Tibial artery (tissue), 4 donors: ENCODE measurements at regions not wholly inside any gene's neighbourhood (a gene's known extent, or its start where the extent isn't known, plus 50 kb on each side); places are given as distances from the start of the nearest gene placed in this dataset.

Experiments
- DNase-seq, 2 donors: peaks; one replicate each; pipeline ENCODE4 v3.0.0-alpha.2; 2019
- H3K27ac ChIP-seq, 2 donors: fragments of 200-600 bp; sonication (generic) in 1 of 2; 1 replicate in 1 of 2; 2 replicates in 1 of 2; pipeline ENCODE4 v1.5.1; 2018 to 2019; ENCODE audit warnings: mild to moderate bottlenecking in 1 of 2
- H3K27me3 ChIP-seq, 2 donors: fragments of 200-600 bp; sonication (generic) in 1 of 2; one replicate each; pipeline versions ENCODE4 v1.5.1 to v1.6.0; 2016 to 2019
- H3K36me3 ChIP-seq, 3 donors: fragments of 200-600 bp; sonication (generic) in 2 of 3; one replicate each; pipeline ENCODE4 v1.5.1; 2016 to 2019; ENCODE audit warnings: mild to moderate bottlenecking in 2 of 3
- H3K4me1 ChIP-seq, 4 donors: fragments of 200-600 bp; sonication (generic) in 2 of 4; 1 replicate in 3 of 4; 2 replicates in 1 of 4; pipeline ENCODE4 v1.5.1; 2016 to 2019
- H3K4me3 ChIP-seq, 2 donors: fragments of 200-600 bp; sonication (generic) in 1 of 2; 1 replicate in 1 of 2; 2 replicates in 1 of 2; pipeline ENCODE4 v1.5.1; 2018 to 2019; ENCODE audit warnings: mild to moderate bottlenecking in 2 of 2
- H3K9me3 ChIP-seq, 3 donors: fragments of 200-600 bp; sonication (generic) in 1 of 3; one replicate each; pipeline ENCODE4 v1.5.1; 2016 to 2019
- CTCF ChIP-seq, 2 experiments: fragments of 200-600 bp in 1 of 2; fragments of 450-650 bp in 1 of 2; IDR thresholded peaks; one replicate each; pipeline ENCODE4 v1.5.1; 2017 to 2019; ENCODE audit warnings: antibody characterized with exemption in 2 of 2, mild to moderate bottlenecking in 1 of 2, moderate library complexity in 1 of 2
- intact Hi-C: fragments of 100-400 bp; cut with DNase I; formaldehyde crosslinking; loops from one replicate; pipeline ENCODE4 v1.15.0; 2023; ENCODE audit warnings: low total_unique reads

- no peaks in the 10 kb centered on the region for H3K4me1 ChIP-seq
- H3K36me3 ChIP-seq = no peaks in the 10 kb centered on the region
- H3K27me3 ChIP-seq = no peaks in the 10 kb centered on the region
- no peak for TF ChIP-seq CTCF (IDR thresholded peaks at IDR 0.05)
- no peaks in the 10 kb centered on the region for H3K9me3 ChIP-seq
- H3K27ac ChIP-seq = no peak overlapping the region
- intact Hi-C loops = no loop called here
- no peak overlapping the region for H3K4me3 ChIP-seq
- DNase-seq = no peak
Observed at GRCh38 chr4:182189103-182189878, 53.9 kb upstream of the TENM3 start.

- intact Hi-C loops = no loop called here
- Histone ChIP-seq H3K27ac (no peak overlapping the region), H3K36me3 (no peaks in the 10 kb centered on the region), H3K9me3 (no peaks in the 10 kb centered on the region), H3K27me3 (no peaks in the 10 kb centered on the region), H3K4me1 (no peaks in the 10 kb centered on the region), H3K4me3 (no peak overlapping the region)
- no peak for DNase-seq
- TF ChIP-seq CTCF (IDR thresholded peaks at IDR 0.05) = no peak
Observed at GRCh38 chr4:182190306-182190705, 52.9 kb upstream of the TENM3 start.

GRCh38 chr4:182192511-182193181 lies 50.6 kb upstream of the TENM3 start:
- H3K4me1 ChIP-seq = no peaks in the 10 kb centered on the region
- TF ChIP-seq CTCF (IDR thresholded peaks at IDR 0.05) = no peak
- intact Hi-C loops = no loop called here
- no peak overlapping the region for H3K4me3 ChIP-seq
- no peaks in the 10 kb centered on the region for H3K9me3 ChIP-seq
- no peak overlapping the region for H3K27ac ChIP-seq
- no peak for DNase-seq
- no peaks in the 10 kb centered on the region for H3K27me3 ChIP-seq
- no peaks in the 10 kb centered on the region for H3K36me3 ChIP-seq

GRCh38 chr4:182193311-182193710 lies 49.9 kb upstream of the TENM3 start:
- H3K27ac ChIP-seq = no peak overlapping the region
- H3K36me3 ChIP-seq = no peaks in the 10 kb centered on the region
- intact Hi-C loops = no loop called here
- H3K4me1 ChIP-seq = no peaks in the 10 kb centered on the region
- no peak for DNase-seq
- no peak for TF ChIP-seq CTCF (IDR thresholded peaks at IDR 0.05)
- H3K9me3 ChIP-seq = no peaks in the 10 kb centered on the region
- no peaks in the 10 kb centered on the region for H3K27me3 ChIP-seq
- no peak overlapping the region for H3K4me3 ChIP-seq
